NCI-H187 treated with DMSO at 0.1 percent for 48 hours (cell line): ENCODE measurements at regions not wholly inside any gene's neighbourhood (a gene's known extent, or its start where the extent isn't known, plus 50 kb on each side); places are given as distances from the start of the nearest gene placed in this dataset.
A peak's percentile ranks its signal among the peaks of the same experiment; 100 is the strongest.

Source experiments
- DNase-seq: peaks from one replicate; lab custom pipeline; 2025; lab: John Stamatoyannopoulos, UW

DNA sequence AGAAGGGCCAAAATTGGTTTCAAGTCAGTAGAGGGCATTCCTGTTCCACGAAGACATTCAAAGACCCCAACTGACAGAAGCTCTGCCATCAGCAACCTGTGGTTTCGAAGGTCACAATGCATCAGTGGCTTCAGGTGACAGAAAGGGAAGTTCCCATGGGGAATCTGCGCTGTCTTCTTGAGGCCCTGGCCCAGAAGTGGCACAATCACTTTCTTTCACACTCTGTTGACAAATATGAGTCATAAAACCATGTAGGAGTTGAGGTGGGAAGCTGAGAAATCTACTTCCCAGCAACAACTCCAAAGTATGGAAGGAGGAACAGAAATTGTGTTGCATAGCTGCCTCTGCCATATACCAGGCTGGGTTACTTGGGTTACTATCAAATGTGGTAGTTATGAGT, 621.1 kb upstream of the FANCL start:
- DNase-seq = no peak

DNA sequence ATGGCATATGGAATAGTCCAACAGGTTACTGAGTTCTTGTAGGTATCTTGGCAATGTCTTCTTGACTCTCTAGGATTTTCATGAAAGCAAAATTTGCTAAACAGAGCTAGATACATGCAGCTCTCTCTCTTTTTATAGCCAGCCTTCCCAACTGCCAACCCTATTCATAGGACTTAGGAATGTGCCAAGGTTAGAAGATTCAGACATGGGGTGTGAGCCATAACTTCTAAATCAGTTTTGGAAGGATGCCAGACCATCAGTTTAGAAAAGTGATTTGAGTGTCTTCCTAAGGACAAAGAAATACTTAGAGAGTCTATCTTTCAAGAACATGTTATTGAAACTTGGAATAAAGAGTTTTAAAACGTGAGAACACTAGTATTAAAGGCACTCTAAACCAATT, 619.5 kb upstream of the FANCL start:
- DNase-seq = no peak

DNA sequence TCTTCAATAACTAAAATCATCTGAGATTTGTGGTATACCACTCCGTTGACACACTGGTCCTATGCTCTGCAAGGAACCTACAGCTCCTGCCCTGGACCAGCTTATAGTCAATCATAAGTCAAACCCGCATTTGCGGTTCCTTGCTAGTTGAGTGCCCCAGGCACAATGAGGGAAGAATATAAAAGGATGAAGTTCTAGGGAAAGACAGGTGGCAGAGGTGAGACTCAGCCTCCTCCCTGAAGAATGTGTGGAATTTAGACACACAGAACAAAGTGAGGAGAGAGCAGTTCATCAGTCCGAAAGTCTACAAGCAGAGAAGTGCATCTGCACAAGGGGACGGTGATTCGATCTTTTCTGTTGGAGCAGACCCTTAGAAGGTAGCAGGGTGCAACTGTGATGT, 615.0 kb upstream of the FANCL start:
- no peak for DNase-seq

DNA sequence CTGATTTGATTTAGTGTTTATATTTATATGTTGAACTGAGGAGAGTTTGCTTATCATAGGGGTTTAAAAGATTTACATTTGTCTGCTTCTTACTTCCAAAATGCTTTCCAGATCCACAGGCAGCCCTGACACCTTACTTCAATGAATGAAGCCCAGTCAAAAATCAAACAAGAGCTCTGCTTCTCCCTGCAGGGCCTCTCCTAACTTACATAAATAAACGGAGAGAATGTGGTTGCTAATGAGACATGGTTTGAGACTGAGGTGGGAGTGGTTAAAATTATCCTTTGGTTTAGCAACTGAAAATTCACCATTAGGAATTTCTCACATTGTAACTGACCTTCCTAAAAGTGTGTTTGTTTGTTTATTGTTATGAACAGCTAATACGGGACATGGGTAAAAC, 612.3 kb upstream of the FANCL start:
- DNase-seq = no peak

DNA sequence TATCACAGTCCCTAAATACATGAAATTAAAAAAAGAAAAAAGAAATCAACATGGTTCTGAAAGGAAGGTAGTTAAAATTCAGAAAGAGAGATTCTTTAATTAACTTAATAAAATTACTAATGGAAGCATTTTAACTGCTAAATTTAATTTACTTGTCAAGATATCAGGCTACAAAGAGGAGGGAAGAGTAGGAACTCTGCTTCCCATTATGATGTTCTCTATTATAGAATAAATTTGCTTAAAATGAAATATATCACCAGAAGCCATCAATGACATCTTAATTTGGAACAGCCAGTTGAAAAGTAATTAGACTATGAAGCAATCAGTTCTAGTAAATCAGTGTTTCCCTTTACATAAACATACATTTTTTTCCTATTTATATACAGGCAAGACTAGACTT, 611.8 kb upstream of the FANCL start:
- no peak for DNase-seq

DNA sequence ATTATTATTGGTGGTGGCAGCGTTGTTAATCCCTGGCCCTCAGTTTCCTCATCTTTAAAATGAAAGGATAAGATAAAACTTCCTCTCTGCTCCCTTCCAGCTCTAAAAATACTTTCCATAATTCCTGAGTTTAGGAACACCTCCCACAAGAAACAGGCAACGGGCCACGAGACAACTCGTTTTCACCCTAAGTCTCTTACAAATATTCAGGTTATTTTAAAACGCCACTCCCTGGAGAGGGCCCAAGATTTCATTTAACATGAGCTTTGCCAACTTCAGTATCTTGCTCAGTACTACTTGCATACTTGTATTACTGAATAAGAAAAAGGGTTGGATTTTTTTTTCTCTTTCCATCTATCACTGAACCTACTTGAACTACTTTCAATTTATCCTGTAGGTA, 611.1 kb upstream of the FANCL start:
- DNase-seq = no peak

DNA sequence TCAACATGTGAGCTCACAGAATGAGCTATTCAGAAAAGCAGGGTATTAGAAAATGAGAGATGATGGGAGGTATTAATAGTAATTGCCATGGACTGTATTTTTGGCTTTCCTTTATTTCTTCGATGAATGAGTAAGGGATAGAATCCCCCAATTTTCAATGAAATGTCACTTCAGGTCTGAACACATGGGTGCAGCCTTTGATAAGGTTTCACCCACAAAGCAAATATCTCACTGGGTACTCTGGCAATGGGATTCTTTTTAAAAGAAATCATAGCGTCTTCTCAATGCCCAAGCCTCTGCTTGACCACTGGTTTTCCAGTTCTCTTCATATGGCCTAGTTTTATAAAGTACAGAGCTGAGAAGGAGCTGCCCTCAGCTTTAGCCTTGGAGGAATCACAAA, 610.5 kb upstream of the FANCL start:
- no peak for DNase-seq

DNA sequence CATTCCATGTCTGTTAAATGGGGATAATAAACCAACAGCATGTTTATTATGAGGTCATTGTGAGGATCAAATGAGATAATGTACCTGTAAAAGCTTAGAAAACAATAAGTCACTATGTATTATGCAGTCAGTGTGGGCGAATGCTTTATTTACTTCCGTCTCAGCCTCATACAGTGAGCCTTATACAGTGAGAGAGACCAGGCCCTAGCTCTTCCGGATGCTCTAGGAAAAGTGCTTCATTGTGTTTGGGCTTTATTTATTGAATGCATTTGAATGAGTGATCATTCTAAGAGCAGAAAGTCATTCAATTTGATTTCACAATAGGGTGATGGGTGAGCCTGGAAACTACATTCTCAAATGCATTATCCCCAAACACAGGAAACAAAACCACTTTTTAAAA, 603.9 kb upstream of the FANCL start:
- peak; percentile 14 for DNase-seq

DNA sequence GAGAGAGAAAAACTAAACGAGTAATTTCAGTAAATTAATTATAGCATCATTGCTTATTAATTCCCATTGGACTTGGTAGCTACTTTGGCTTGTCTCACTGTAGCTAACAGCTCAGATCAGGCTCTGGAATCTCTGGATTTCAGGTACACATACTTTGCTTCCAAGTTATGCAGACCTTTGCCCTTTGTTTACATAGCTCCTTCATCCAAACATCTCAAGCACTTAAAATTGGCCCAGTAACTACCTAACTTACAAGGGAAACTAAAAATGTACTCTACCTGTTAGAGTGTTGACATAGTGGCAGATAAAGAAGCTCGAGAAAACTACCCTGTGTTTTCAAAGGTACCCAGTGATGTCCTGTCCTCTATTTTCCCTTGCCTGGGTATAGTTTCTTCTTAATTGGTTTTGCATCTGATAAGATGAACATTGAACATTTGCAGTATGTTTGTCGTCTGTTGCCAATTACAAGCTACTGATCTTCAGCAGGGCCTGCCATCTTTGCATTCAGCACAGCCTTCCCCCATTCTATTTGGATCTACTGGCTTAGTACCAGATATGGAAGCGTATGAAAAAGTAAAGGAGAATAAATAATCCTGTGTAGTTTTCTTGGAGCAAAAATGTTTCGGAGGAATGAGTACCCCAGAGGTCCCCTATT, 601.5 kb upstream of the FANCL start:
- DNase-seq = no peak

DNA sequence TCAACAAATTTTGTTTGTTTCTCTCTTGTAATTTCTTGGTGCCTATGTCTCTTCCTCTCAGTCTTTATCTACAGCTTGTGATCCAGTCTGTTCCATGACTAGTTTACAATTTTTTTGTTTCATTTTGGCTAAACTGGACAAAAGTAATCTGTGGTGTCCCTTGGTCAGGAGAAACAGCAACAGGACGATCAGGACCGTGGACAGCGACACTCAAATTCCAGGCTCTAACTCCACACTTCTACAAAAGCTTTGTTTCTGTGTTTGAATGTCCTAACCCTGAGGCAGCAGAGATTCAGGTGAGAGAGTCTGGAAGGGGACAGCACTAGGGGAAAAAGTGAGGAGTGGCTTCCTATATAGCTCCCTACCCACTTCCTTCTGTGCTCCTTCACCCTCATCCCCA, 593.3 kb upstream of the FANCL start:
- DNase-seq = no peak

DNA sequence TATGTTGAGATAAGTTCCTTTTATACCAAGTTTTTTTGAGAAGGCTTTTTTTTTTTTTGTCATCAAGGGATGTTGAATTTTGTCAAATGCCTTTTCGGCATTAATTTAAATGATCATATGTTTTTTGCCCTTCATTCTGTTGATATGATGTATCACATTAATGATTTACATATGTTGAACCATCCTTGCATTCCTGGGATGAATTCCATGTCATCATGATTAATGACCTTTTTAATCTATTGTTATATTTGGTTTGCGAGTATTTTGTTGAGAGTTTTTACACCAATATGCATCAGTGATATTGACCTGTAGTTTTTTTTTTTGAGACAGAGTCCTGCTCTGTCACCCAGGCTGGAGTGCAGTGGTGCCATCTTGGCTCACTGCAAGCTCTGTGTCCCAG, 585.7 kb upstream of the FANCL start:
- DNase-seq = no peak

DNA sequence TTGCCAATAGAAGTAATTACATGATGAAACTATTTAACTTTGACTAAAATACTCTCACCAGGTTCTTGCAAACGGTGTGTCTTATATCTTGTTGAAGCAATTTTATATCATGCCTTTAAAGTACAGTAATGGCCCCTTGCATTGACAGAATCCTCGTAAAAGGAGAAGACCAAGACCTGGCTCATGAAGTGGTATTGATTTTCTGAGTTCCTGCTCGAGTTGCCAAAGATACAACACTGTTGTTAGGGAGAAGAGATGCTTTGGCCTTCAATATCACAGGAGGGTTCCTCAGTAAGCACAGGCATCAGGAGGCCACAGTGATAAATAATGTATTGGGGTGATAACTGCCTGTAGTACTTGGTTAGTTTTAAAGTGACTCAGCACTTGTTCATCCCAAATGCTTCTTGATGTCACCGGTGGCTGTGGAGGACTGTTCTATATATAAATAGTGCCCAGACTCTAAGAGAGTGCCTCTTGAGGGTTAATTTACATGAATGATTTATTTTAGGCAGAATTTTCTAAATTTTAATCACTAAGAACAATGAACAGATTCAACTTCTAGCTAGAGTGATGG, 571.7 kb upstream of the FANCL start:
- peak; percentile 73 for DNase-seq

DNA sequence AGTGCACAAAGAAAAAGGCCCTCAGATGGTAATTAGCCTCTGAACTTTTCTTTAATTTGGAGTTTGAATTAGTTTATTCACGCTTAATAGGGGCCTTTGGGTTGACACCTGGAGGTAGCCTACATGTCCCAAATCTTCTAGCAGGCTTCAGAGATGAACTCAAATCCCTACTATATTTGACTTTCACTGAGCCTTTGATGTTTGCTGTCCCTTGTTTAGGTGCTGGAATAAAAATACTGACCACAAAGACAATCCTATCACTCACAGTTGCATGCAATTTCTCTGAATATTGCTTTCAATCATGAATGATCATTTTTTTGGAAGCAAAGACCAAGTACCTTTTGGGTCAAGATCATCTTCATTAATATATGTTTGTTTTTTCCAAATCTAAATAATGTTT, 564.0 kb upstream of the FANCL start:
- no peak for DNase-seq

DNA sequence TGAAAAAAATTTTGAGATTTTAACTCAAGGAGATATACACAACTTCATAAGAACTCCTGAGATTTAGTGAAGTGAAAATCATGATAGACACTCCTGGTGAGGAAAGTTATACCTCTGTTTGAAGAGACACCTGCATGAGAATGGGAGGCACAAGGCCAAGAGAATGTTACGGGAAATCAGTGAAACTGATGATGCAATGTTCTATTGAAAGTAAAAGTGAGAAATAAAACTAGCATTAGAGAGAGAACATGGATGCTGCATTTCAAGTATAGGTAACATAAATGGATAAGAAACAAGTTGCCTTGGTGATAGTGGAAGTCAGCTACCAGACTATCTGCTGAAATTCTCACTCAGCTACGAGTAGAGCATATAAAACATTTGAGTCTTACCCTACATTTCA, 562.1 kb upstream of the FANCL start:
- no peak for DNase-seq

DNA sequence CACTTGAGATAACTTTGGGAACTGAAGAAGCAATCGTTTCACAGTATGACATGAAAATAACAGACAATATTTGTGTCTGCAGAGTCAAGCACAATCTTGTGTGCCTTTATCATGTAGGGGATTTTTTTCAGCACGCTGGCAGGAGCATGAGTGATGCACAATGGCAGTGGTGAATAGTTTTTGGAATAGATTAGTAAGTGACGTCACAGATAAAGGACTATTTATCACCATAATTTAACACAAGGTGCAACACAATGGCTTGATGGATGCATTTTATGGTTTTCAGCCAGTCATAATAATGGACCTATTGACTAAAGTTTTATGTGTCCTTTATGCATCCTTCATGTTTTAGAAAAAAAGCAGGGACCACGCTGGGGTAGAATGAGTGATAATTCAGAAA, 559.8 kb upstream of the FANCL start:
- DNase-seq = no peak

DNA sequence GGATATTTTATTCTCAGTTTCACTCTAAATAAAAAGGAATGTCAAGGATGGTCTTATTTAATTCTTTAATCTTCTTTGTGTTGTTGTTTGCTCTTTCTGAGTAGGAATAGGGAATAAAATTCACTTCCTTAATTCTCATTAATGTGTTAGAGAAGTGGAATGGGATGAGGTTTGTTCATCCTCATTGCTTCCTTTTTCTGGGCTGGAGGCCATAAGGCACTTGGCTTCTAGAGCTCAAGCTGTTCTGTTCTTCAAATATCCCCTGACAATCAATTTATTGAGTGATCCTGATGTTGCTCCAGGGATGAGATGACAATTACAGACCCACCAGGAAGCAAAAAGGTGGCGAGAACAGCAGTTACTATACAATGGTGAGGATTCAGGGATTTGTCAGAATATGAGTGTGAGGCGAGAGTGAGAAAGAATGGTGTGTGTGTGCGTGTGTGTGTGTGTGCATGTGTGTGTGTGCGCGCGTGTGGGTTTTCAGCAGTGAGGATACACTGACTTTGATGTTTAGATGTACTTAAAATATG, 557.6 kb upstream of the FANCL start:
- DNase-seq = no peak

DNA sequence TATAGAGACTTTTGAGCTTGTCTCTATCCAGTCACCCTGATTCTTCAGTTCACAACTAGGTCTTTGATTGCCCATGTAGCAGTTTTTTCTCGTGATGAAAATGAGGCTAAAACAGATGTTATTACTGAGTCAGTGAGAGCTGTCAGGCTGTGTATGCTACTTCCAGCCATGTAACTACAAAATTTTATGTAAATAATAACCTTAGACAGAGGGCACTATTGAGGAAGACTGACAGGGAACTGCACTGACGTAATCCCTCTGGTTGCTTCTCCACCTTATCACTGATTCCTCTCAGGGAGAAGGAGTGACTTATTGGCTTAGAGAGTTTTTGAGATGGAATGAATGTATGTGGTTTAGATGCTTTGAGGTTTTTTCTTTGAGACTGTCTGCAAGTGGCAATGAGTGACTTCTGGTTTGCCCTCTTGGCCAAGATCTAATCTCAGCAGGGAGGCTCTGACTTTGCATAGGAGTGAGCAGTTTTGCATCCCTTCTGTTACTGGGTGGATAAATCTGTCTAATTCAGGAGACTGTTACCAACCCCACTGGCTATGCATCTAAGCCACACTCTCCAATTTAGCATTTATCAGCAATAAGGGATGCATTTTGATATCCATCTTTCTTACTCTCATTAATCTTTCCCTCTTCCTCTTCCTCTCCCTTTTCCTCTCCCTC, 555.2 kb upstream of the FANCL start:
- DNase-seq = no peak

DNA sequence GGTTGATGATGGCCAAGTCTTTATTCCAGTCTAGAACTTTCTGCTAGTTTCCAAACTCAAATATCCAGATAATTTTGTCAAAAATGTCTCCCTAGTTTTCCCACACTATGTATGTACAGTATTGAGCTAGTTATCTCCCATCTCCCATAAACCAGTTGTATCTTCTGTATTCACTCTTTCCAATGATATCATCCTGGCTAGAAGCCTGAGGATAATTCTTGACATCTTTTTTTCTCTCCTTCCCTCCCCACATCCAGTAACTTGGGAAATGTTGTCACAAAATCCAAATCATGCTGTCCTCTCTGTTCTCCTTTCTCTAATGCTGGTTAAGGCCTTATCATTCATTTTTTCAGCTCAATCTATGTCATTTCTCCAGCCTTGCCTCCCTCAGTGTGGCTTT, 553.8 kb upstream of the FANCL start:
- no peak for DNase-seq

DNA sequence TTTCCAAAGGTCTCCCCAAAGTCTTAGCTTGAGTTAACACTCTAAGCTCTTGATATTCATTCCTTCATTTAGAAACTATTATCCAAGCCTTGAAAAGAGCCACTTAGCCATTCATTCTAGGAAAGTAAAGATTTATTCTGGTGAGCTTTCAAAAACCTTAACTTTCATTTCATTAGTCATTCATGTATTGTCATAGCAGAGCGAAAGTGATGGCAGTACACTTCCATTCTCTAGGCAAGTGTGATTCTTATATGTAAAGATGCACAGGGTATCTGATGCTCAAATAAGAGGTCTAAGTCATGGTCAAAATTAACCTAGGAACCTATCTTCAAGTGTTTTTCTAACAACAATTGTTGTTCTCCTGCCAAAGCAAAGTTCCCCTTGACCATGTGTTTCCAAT, 553.0 kb upstream of the FANCL start:
- DNase-seq = no peak

DNA sequence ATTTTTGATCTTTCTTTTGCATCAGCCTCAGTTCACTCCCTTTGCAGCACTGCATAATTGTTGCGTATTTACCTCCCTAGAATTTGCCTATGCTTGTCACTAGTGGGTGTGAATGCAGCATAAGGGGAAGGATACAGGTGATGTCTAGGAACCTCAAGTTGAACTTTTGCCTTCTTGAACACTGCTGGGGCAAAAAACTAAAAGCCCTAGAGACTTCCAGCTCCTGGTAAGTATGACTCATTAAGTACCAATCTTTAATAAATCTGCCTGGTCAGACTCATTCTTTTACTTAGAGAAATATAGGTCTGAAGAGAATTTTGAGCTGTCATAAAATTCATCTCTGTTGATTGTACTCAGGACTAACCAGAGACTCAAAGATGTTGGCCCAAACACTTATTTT, 547.3 kb upstream of the FANCL start:
- no peak for DNase-seq

DNA sequence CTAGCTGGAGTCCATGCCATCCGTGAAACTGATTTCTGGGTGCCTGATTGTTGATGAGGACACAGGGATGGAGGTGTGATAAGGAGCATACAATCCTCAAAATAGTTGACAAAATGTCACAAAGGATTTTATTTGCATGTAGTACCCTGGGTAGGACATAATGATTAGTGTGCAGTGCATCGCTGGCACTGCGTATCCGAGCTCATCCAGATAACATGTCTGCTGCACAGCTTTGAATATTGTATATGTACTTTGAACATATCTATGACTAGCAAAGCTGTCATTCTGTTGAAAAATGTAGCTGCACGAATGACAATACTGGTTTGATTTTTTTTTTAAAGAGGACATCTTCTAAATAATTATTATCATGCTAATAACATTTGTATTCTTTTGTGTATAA, 529.7 kb upstream of the FANCL start:
- DNase-seq = no peak

DNA sequence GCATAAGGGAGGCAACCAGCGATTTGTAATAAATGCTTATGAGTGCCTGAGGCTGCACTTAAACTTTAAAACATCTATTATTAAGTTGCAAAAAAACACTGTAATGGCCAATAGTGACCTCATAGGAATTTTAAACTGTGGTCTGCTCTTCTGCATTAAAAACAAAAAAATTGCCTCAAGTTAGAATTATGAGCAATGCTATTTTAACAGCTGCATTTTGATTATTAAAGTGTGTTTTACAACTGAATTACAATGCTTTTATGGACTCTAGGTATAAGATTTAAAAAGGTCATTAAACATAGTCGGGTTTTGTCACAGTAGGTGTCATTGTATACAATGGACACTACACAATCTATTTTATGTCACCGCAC, 528.7 kb upstream of the FANCL start:
- DNase-seq = peak; percentile 61

DNA sequence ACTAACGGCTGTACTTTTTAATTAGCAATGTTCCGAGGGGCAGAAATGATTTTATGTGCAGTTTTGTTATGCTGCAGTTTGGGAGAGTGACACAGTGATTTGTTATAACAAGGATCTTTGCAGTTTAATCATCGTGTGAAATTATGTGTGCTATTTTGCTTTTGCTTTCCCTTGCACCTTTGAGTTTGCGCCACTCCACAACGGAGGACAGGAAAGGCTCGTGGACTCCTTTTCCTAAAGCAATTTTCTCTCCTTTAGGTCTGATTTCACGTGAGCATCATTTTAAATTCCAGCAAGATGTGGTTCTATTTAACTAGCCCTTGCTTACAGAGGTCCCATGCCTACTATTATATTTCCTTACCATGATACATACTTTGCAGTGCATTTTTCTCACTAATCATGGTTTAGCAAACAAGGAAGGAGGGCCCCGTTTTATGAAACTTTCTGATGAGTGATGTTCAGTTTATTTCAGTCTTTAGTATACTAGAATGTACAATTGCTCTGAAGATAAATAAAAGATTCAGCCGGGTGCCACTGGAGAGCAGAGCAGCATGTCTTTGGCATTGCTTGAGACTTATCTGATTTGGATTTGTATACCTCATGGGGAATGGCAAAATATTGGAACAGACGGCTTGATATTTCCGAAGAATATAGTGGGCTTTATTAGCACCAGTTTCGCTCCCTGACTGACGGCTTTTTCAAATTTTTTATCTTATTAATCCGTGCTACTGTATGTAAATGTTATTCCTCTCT, 528.2 kb upstream of the FANCL start:
- DNase-seq = no peak
